OCI-LY3 (cell line): ENCODE measurements at regions not wholly inside any gene's neighbourhood (a gene's known extent, or its start where the extent isn't known, plus 50 kb on each side); places are given as distances from the start of the nearest gene placed in this dataset.

ENCODE experiments used
- H2AFZ ChIP-seq: fragments of 200-600, 300-600 bp; shearing (Covaris generic); 2 replicates; pipeline ENCODE4 v1.6.0; 2014; ENCODE audit warnings: antibody characterized with exemption, low read depth, low read length
- H3K27ac ChIP-seq: fragments of 200-600, 300-600 bp; sonication (generic); 2 replicates; pipeline ENCODE4 v1.5.1; 2014; ENCODE audit warnings: mild to moderate bottlenecking, low read length, moderate library complexity, mixed read lengths
- H3K27me3 ChIP-seq: fragments of 200-600, 300-600 bp; sonication (generic); 2 replicates; pipeline ENCODE4 v1.6.1; 2014; ENCODE audit warnings: low read depth, low read length, mixed read lengths
- H3K36me3 ChIP-seq: fragments of 200-600, 300-600 bp; sonication (generic); replicated peaks from 2 replicates; pipeline ENCODE3; 2014; ENCODE audit warnings: low read depth, low read length, mixed read lengths
- H3K4me1 ChIP-seq: fragments of 300-600, 200-600 bp; sonication (generic); 2 replicates; pipeline ENCODE4 v1.6.1; 2014; ENCODE audit warnings: low read length, mixed read lengths
- H3K4me2 ChIP-seq: fragments of 200-600, 300-600 bp; sonication (generic); 2 replicates; pipeline ENCODE4 v1.6.1; 2014; ENCODE audit warnings: low read length, mixed read lengths
- H3K4me3 ChIP-seq: fragments of 300-600, 200-600 bp; sonication (generic); 2 replicates; pipeline ENCODE4 v1.5.1; 2014; ENCODE audit warnings: antibody characterized with exemption, mild to moderate bottlenecking, low read length, moderate library complexity
- H3K79me2 ChIP-seq: fragments of 300-600, 200-600 bp; shearing (Covaris generic); 2 replicates; pipeline ENCODE4 v1.6.1; 2014; ENCODE audit warnings: mild to moderate bottlenecking, low read length, mixed read lengths
- H3K9ac ChIP-seq: fragments of 300-600, 200-600 bp; shearing (Covaris generic); 2 replicates; pipeline ENCODE4 v1.6.0; 2014; ENCODE audit warnings: mild to moderate bottlenecking, low read length, moderate library complexity
- H3K9me3 ChIP-seq: fragments of 200-600, 300-600 bp; shearing (Covaris generic); 2 replicates; pipeline ENCODE4 v1.6.1; 2014; ENCODE audit warnings: low read length, mixed read lengths; ENCODE audit not compliant: insufficient read depth
- H4K20me1 ChIP-seq: fragments of 200-600, 300-600 bp; sonication (generic); 2 replicates; pipeline ENCODE4 v1.6.1; 2016; ENCODE audit warnings: low read length, mixed read lengths; ENCODE audit not compliant: insufficient read depth
- EZH2phosphoT487 ChIP-seq: fragments of 200-600 bp; shearing (Covaris generic); IDR thresholded peaks from 2 replicates; pipeline ENCODE4 v1.6.1; 2018; ENCODE audit warnings: antibody characterized with exemption, mixed run types, low read depth
- TF ChIP-seq, protein P1 (sequence below): fragments of 200-600, 300-600 bp; sonication (generic); IDR thresholded peaks from 2 replicates; pipeline ENCODE4 v1.5.1; 2014; ENCODE audit warnings: antibody characterized with exemption, low read length, low read depth

DNA sequence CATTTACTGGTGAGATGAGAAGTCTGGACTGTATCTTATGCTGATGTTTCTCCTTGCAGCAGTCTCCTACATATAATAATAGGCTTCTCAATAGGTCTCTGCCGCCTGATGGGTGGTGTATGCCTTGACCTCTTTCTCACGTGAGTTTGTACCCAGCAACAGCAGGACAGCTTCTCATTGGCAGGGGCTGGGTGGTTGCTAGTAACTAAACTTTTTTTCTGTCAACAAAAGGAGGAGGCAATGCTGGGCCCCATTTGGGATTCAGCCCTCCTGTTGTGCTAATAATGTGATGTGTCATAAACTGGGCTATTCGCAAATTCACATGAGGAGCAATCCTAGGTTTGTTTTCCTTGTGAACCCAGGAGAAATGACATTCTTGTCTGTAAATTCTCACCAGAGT, 533.6 kb downstream of the GATA3 start:
- TF ChIP-seq EZH2phosphoT487 = no peak
- TF ChIP-seq, protein P1, sequence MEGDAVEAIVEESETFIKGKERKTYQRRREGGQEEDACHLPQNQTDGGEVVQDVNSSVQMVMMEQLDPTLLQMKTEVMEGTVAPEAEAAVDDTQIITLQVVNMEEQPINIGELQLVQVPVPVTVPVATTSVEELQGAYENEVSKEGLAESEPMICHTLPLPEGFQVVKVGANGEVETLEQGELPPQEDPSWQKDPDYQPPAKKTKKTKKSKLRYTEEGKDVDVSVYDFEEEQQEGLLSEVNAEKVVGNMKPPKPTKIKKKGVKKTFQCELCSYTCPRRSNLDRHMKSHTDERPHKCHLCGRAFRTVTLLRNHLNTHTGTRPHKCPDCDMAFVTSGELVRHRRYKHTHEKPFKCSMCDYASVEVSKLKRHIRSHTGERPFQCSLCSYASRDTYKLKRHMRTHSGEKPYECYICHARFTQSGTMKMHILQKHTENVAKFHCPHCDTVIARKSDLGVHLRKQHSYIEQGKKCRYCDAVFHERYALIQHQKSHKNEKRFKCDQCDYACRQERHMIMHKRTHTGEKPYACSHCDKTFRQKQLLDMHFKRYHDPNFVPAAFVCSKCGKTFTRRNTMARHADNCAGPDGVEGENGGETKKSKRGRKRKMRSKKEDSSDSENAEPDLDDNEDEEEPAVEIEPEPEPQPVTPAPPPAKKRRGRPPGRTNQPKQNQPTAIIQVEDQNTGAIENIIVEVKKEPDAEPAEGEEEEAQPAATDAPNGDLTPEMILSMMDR = no peak
- Histone ChIP-seq H3K9me3 (no peaks in the 10 kb centered on the region), H3K36me3 (no peaks in the 10 kb centered on the region), H3K4me1 (no peaks in the 10 kb centered on the region), H4K20me1 (no peaks in the 10 kb centered on the region), H3K4me2 (no peak overlapping the region), H3K27ac (no peak overlapping the region), H3K4me3 (no peak overlapping the region), H2AFZ (no peak overlapping the region), H3K27me3 (no peaks in the 10 kb centered on the region), H3K79me2 (no peaks in the 10 kb centered on the region), H3K9ac (no peak overlapping the region)

DNA sequence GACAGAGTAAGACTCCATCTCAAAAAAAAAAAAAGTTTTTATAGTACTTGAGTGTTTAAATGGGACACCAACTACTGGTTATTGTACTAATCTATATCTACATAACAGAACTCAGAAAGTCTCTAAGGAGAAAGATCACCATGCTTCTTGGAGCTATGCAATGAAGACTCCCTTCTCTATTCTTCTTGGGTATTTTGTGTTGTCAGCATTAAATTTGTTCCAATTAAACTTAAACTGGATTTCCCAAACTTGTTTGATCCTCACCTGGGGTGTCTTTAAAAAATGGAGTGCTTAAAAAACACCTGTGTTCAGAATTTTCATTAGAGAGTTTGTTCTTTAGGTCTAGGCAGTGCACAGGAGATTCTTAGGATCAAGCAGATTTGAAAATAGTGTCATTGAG, 536.0 kb downstream of the GATA3 start:
- H3K4me3 ChIP-seq = no peak overlapping the region
- H3K79me2 ChIP-seq = no peaks in the 10 kb centered on the region
- H3K4me1 ChIP-seq = no peaks in the 10 kb centered on the region
- TF ChIP-seq, protein P1 = no peak
- TF ChIP-seq EZH2phosphoT487 = no peak
- H3K9me3 ChIP-seq = no peaks in the 10 kb centered on the region
- H2AFZ ChIP-seq = no peak overlapping the region
- H3K4me2 ChIP-seq = no peak overlapping the region
- H3K27me3 ChIP-seq = no peaks in the 10 kb centered on the region
- no peaks in the 10 kb centered on the region for H3K36me3 ChIP-seq
- H3K9ac ChIP-seq = no peak overlapping the region
- H4K20me1 ChIP-seq = no peaks in the 10 kb centered on the region
- H3K27ac ChIP-seq = no peak overlapping the region

DNA sequence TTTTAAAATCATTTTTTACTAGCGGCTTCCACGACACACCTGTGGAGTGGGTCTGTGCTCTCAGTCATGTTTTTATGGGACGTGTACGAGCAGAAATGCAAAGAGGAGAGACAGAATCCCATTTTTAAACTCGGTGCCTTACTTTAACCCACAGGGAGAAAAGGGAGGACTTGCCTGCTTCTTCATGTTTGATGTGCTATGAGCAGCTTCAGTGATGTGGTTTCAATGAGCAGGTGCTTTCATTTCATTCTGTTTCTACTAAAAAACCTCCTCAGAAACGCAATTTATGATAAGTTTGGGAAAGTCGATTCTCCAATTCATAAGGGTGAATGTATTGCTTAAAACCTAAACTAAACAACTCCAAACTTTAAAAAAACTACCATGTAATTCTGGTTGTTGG, 537.2 kb downstream of the GATA3 start:
- TF ChIP-seq EZH2phosphoT487 = no peak
- TF ChIP-seq, protein P1 = no peak
- Histone ChIP-seq H4K20me1 (no peaks in the 10 kb centered on the region), H3K9me3 (no peaks in the 10 kb centered on the region), H3K27ac (no peak overlapping the region), H3K4me3 (no peak overlapping the region), H3K4me1 (no peaks in the 10 kb centered on the region), H3K9ac (no peak overlapping the region), H2AFZ (no peak overlapping the region), H3K4me2 (no peak overlapping the region), H3K79me2 (no peaks in the 10 kb centered on the region), H3K27me3 (no peaks in the 10 kb centered on the region), H3K36me3 (no peaks in the 10 kb centered on the region)

DNA sequence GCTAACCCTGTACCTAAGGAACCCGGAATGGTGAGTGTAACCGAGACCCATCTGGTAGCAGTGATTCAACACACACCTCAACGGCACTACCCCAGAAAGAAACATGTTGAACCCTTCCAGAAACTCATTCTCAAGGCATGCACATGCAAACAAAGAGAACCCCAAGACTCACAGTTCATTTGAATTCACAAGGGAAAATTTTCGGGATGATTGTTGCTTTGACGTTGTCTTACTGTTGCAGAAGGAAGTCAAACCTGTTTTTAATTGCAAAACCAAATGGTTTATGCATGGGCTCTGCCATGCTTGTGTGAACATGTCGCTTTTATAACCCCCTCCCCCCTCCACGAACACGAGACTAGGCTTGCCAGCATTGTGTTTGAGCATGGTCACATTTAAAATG, 539.7 kb downstream of the GATA3 start:
- Histone ChIP-seq H3K4me1 (no peaks in the 10 kb centered on the region), H3K4me2 (no peak overlapping the region), H3K36me3 (no peaks in the 10 kb centered on the region), H3K79me2 (no peaks in the 10 kb centered on the region), H4K20me1 (no peaks in the 10 kb centered on the region), H3K9me3 (no peaks in the 10 kb centered on the region), H3K4me3 (no peak overlapping the region), H2AFZ (no peak overlapping the region), H3K9ac (no peak overlapping the region), H3K27me3 (no peaks in the 10 kb centered on the region), H3K27ac (no peak overlapping the region)
- TF ChIP-seq, protein P1 = no peak
- no peak for TF ChIP-seq EZH2phosphoT487
